Sigmoid colon (tissue), 4 donors: ENCODE measurements at regions not wholly inside any gene's neighbourhood (a gene's known extent, or its start where the extent isn't known, plus 50 kb on each side); places are given as distances from the start of the nearest gene placed in this dataset.

Source experiments
- CTCF ChIP-seq, 4 experiments: fragments of 450-650 bp in 3 of 4; fragments of 200-600 bp in 1 of 4; IDR thresholded peaks; one replicate each; pipeline ENCODE4 v1.5.1; 2016 to 2019; ENCODE audit warnings: antibody characterized with exemption in 4 of 4, mild to moderate bottlenecking in 3 of 4, moderate library complexity in 2 of 4
- EP300 ChIP-seq, 4 donors: sonication (generic); formaldehyde crosslinking; IDR thresholded peaks; one replicate each; pipeline ENCODE4 v1.6.1; 2017; ENCODE audit warnings: antibody characterized with exemption in 4 of 4
- POLR2A ChIP-seq, 2 donors: fragments of 450-650 bp; IDR thresholded peaks; one replicate each; pipeline ENCODE4 v1.6.1; 2016; ENCODE audit warnings: antibody characterized with exemption in 2 of 2, mild to moderate bottlenecking in 2 of 2, moderate library complexity in 2 of 2
- POLR2AphosphoS5 ChIP-seq, 4 donors: sonication (generic); formaldehyde crosslinking; IDR thresholded peaks; one replicate each; pipeline ENCODE4 v1.6.1; 2017; ENCODE audit warnings: antibody characterized with exemption in 4 of 4

- TF ChIP-seq CTCF (IDR thresholded peaks at IDR 0.05) (no peak), POLR2AphosphoS5 (IDR thresholded peaks at IDR 0.05) (no peak), EP300 (IDR thresholded peaks at IDR 0.05) (no peak), POLR2A (IDR thresholded peaks at IDR 0.05) (no peak)
Measured at GRCh38 chr5:56344594-56344993, 111.5 kb upstream of the ANKRD55 start.
